ENCODE measurements at regions not wholly inside any gene's neighbourhood (a gene's known extent, or its start where the extent isn't known, plus 50 kb on each side); places are given as distances from the start of the nearest gene placed in this dataset.

GRCh38 chr10:84965468-84965867, 637.1 kb downstream of the CCSER2 start:
- TF ChIP-seq POLR2A (IDR thresholded peaks at IDR 0.05; ENCODE audit: low read depth, low read length) (no peak), POLR2AphosphoS5 (IDR thresholded peaks at IDR 0.05; ENCODE audit: low read depth, low read length) (no peak), TAF1 (IDR thresholded peaks at IDR 0.05; ENCODE audit: borderline replicate concordance, low read depth, low read length) (no peak)

All from GM12892 (cell line).